Activated T-helper 17 cell treated with anti-CD3 and anti-CD28 coated beads, Interleukin-2, amount 50 U/mL, for 72 hours (primary cell): ENCODE measurements at regions not wholly inside any gene's neighbourhood (a gene's known extent, or its start where the extent isn't known, plus 50 kb on each side); places are given as distances from the start of the nearest gene placed in this dataset.

ENCODE experiments used
- ATAC-seq: fragments of 150-1000 bp; cut with Tn5 transposase; replicated peaks from 2 replicates; pipeline ENCODE4 v1.10.0; 2021; ENCODE audit warnings: mild to moderate bottlenecking, moderate library complexity
- H3K27ac Mint-ChIP-seq: one replicate; pipeline ENCODE4 v1.8.0; 2022; ENCODE audit warnings: mixed read lengths
- H3K27me3 Mint-ChIP-seq: one replicate; pipeline ENCODE4 v1.8.0; 2022; ENCODE audit warnings: mixed read lengths
- H3K36me3 Mint-ChIP-seq: one replicate; pipeline ENCODE4 v1.8.0; 2022; ENCODE audit warnings: low read depth, mild to moderate bottlenecking, mixed read lengths
- H3K4me1 Mint-ChIP-seq: one replicate; pipeline ENCODE4 v1.8.0; 2022; ENCODE audit warnings: mixed read lengths
- H3K4me3 Mint-ChIP-seq: one replicate; pipeline ENCODE4 v1.8.0; 2022; ENCODE audit warnings: mild to moderate bottlenecking, mixed read lengths
- H3K9me3 Mint-ChIP-seq: one replicate; pipeline ENCODE4 v1.8.0; 2022; ENCODE audit warnings: mixed read lengths

DNA sequence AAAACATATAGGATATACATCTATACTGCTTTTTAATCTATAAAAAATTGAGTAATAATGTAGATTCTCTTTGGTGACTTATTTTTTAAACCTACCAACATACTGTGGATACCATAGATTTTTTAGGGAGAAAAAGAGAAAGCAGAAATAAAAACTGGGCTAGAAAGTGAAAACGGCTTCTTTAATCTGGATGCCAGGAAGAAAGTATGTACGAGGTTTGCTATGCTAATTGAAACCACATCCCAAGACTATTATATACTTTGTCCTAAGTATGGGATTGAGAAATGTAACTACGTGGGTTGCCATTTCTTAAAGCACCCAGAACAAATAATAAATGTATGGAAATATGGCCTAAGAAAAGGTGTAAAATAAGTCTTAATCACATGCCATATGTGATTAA is 129.0 kb upstream of the NFE2L3 start:
- Mint-ChIP-seq H3K4me1 (no peaks in the 10 kb centered on the region), H3K4me3 (no peak overlapping the region), H3K27ac (no peak overlapping the region), H3K9me3 (no peaks in the 10 kb centered on the region), H3K27me3 (peaks cover 10% of the 10 kb centered on the region), H3K36me3 (no peaks in the 10 kb centered on the region)
- ATAC-seq: no peak

GRCh38 chr7:26029911-26030310 is 122.1 kb upstream of the NFE2L3 start:
- no peaks in the 10 kb centered on the region for H3K36me3 Mint-ChIP-seq
- H3K27me3 Mint-ChIP-seq: peaks cover 15% of the 10 kb centered on the region
- no peaks in the 10 kb centered on the region for H3K9me3 Mint-ChIP-seq
- H3K27ac Mint-ChIP-seq: no peak overlapping the region
- H3K4me3 Mint-ChIP-seq: no peak overlapping the region
- no peak for ATAC-seq
- no peaks in the 10 kb centered on the region for H3K4me1 Mint-ChIP-seq

- Mint-ChIP-seq H3K36me3 (no peaks in the 10 kb centered on the region), H3K4me3 (no peak overlapping the region), H3K27me3 (peaks cover 37% of the 10 kb centered on the region), H3K4me1 (no peaks in the 10 kb centered on the region), H3K27ac (no peak overlapping the region), H3K9me3 (no peaks in the 10 kb centered on the region)
- ATAC-seq: peak; percentile 78
Observed at GRCh38 chr7:26034391-26034790, 117.6 kb upstream of the NFE2L3 start.

- Mint-ChIP-seq H3K9me3 (no peaks in the 10 kb centered on the region), H3K27me3 (peaks cover 45% of the 10 kb centered on the region), H3K4me3 (no peak overlapping the region), H3K27ac (no peak overlapping the region), H3K4me1 (no peaks in the 10 kb centered on the region), H3K36me3 (no peaks in the 10 kb centered on the region)
- no peak for ATAC-seq
Observed at GRCh38 chr7:26035552-26035951, 116.4 kb upstream of the NFE2L3 start.

GRCh38 chr7:26036092-26036491 is 115.9 kb upstream of the NFE2L3 start:
- Mint-ChIP-seq H3K9me3 (no peaks in the 10 kb centered on the region), H3K36me3 (no peaks in the 10 kb centered on the region), H3K27me3 (peaks cover 40% of the 10 kb centered on the region), H3K4me1 (no peaks in the 10 kb centered on the region), H3K4me3 (no peak overlapping the region), H3K27ac (no peak overlapping the region)
- ATAC-seq: no peak

GRCh38 chr7:26038201-26038990 is 113.6 kb upstream of the NFE2L3 start:
- Mint-ChIP-seq H3K27me3 (peaks cover 31% of the 10 kb centered on the region), H3K4me3 (no peak overlapping the region), H3K36me3 (no peaks in the 10 kb centered on the region), H3K4me1 (no peaks in the 10 kb centered on the region), H3K27ac (no peak overlapping the region), H3K9me3 (no peaks in the 10 kb centered on the region)
- no peak for ATAC-seq

DNA sequence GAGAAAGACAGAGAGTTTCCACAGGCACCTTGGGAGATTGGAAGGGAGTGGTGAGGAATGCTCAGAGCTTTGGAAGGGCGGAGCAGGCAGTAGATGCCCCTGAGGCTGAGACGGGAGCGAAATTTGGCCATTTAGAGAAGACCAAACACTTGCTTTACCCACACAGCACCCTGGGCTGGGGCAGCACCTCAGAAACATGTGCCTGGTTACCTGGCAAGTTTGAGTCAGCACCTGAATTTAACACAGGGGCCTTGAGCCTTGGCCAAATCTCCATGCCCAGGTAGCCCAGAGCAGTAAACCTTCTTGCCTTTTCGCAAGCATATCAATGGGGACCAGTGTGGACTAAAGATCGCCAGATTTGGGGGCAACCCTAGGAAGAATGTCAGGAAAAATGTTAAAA is 111.9 kb upstream of the NFE2L3 start:
- H3K27me3 Mint-ChIP-seq: peaks cover 42% of the 10 kb centered on the region
- H3K27ac Mint-ChIP-seq: no peak overlapping the region
- no peaks in the 10 kb centered on the region for H3K36me3 Mint-ChIP-seq
- no peak overlapping the region for H3K4me3 Mint-ChIP-seq
- no peaks in the 10 kb centered on the region for H3K9me3 Mint-ChIP-seq
- no peaks in the 10 kb centered on the region for H3K4me1 Mint-ChIP-seq
- no peak for ATAC-seq

DNA sequence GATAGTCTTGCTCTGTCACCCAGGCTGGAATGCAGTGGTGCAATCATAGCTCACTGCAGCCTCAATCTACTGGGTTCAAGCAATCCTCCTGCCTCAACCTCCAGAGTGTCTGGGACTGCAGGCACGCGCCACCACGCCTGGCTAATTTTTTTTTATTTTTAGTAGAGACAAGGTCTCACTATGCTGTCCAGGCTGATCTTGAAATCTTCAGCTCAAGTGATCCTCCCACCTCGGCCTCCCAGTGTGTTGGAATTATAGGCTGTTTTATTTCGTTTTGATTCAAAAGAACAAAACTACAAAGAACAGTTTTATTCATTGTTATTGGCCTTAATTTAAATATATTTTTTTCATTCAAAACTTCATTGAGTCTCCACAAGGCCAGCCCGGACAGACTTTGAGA is 109.8 kb upstream of the NFE2L3 start:
- no peaks in the 10 kb centered on the region for H3K9me3 Mint-ChIP-seq
- no peaks in the 10 kb centered on the region for H3K4me1 Mint-ChIP-seq
- no peak for ATAC-seq
- peaks cover 36% of the 10 kb centered on the region for H3K27me3 Mint-ChIP-seq
- H3K4me3 Mint-ChIP-seq: no peak overlapping the region
- H3K27ac Mint-ChIP-seq: no peak overlapping the region
- no peaks in the 10 kb centered on the region for H3K36me3 Mint-ChIP-seq

- Mint-ChIP-seq H3K27me3 (peaks cover 25% of the 10 kb centered on the region), H3K4me1 (no peaks in the 10 kb centered on the region), H3K9me3 (no peaks in the 10 kb centered on the region), H3K4me3 (no peak overlapping the region), H3K27ac (no peak overlapping the region), H3K36me3 (no peaks in the 10 kb centered on the region)
- no peak for ATAC-seq
Observed at GRCh38 chr7:26043801-26044200, 108.2 kb upstream of the NFE2L3 start.

DNA sequence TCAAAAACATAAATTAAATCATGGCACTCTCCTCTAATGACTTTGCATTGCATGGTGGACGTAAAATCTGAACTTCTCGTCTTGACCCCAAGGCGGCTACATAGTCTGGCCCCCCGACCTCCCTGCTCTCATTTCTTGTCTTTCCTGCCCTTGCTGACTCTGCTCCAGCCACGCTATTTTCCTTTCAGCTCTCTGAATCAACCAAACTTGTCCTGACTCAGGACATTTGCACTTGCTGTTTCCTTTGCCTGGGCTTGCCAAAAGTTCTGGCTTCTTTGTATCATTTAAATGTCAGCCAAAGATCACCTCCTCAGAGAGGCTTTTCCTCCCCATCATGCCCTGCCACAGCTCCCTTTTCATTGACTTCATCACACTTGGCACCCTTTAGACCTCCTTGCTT is 107.7 kb upstream of the NFE2L3 start:
- peaks cover 23% of the 10 kb centered on the region for H3K27me3 Mint-ChIP-seq
- no peak for ATAC-seq
- H3K36me3 Mint-ChIP-seq: no peaks in the 10 kb centered on the region
- H3K4me3 Mint-ChIP-seq: no peak overlapping the region
- H3K9me3 Mint-ChIP-seq: no peaks in the 10 kb centered on the region
- H3K27ac Mint-ChIP-seq: no peak overlapping the region
- H3K4me1 Mint-ChIP-seq: no peaks in the 10 kb centered on the region

- H3K36me3 Mint-ChIP-seq: no peaks in the 10 kb centered on the region
- H3K4me1 Mint-ChIP-seq: no peaks in the 10 kb centered on the region
- no peaks in the 10 kb centered on the region for H3K9me3 Mint-ChIP-seq
- H3K4me3 Mint-ChIP-seq: no peak overlapping the region
- H3K27ac Mint-ChIP-seq: no peak overlapping the region
- ATAC-seq: no peak
- peaks cover 26% of the 10 kb centered on the region for H3K27me3 Mint-ChIP-seq
Observed at GRCh38 chr7:26046150-26046549, 105.8 kb upstream of the NFE2L3 start.

GRCh38 chr7:26046878-26047277 is 105.1 kb upstream of the NFE2L3 start:
- ATAC-seq: no peak
- Mint-ChIP-seq H3K27ac (no peak overlapping the region), H3K4me3 (no peak overlapping the region), H3K36me3 (no peaks in the 10 kb centered on the region), H3K4me1 (no peaks in the 10 kb centered on the region), H3K9me3 (no peaks in the 10 kb centered on the region), H3K27me3 (peaks cover 31% of the 10 kb centered on the region)

DNA sequence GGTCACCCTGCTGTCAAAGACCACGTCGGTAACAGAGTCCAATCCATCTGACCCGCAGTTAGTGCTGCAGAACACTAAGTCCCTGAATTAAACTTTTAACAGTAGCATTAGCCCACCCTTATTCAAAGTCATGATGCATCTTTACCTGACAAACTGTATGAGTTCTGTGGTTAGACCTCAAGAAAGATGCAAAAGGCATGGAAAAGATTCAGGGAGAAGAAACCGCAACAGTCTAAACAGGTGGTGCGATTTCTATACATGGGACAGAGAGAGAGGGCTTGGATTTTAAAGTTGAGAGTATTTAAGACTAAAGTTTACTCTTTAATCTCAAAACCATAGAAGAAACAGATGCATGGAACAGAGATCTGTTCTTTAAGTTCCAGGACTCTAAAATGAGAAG is 103.3 kb upstream of the NFE2L3 start:
- H3K4me3 Mint-ChIP-seq: no peak overlapping the region
- no peaks in the 10 kb centered on the region for H3K4me1 Mint-ChIP-seq
- no peak for ATAC-seq
- no peaks in the 10 kb centered on the region for H3K9me3 Mint-ChIP-seq
- peaks cover 34% of the 10 kb centered on the region for H3K27me3 Mint-ChIP-seq
- no peaks in the 10 kb centered on the region for H3K36me3 Mint-ChIP-seq
- no peak overlapping the region for H3K27ac Mint-ChIP-seq

DNA sequence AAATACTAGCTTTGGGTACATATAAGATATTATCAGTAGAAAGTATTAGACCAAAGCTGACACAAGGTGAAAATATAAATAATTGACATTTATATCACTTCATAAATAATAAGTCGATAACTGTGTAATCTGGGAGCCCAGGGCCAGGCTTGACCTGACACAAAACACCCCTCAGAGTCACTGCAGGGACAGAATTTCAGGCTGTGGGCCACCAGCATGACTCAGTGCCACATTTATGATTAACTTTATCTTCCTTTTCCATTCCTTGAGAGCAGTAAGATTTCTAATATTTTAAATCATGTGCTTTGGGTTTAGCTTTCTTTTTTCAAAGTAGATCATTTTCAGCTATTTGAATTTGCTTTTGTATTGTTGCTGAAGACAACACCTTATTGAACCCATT is 102.9 kb upstream of the NFE2L3 start:
- H3K9me3 Mint-ChIP-seq: no peaks in the 10 kb centered on the region
- ATAC-seq: no peak
- H3K27ac Mint-ChIP-seq: no peak overlapping the region
- H3K36me3 Mint-ChIP-seq: no peaks in the 10 kb centered on the region
- no peak overlapping the region for H3K4me3 Mint-ChIP-seq
- no peaks in the 10 kb centered on the region for H3K4me1 Mint-ChIP-seq
- H3K27me3 Mint-ChIP-seq: peaks cover 34% of the 10 kb centered on the region

GRCh38 chr7:26051021-26051420 is 101.0 kb upstream of the NFE2L3 start:
- H3K4me3 Mint-ChIP-seq: no peak overlapping the region
- no peaks in the 10 kb centered on the region for H3K4me1 Mint-ChIP-seq
- no peak for ATAC-seq
- peaks cover 43% of the 10 kb centered on the region for H3K27me3 Mint-ChIP-seq
- H3K27ac Mint-ChIP-seq: no peak overlapping the region
- no peaks in the 10 kb centered on the region for H3K9me3 Mint-ChIP-seq
- no peaks in the 10 kb centered on the region for H3K36me3 Mint-ChIP-seq

DNA sequence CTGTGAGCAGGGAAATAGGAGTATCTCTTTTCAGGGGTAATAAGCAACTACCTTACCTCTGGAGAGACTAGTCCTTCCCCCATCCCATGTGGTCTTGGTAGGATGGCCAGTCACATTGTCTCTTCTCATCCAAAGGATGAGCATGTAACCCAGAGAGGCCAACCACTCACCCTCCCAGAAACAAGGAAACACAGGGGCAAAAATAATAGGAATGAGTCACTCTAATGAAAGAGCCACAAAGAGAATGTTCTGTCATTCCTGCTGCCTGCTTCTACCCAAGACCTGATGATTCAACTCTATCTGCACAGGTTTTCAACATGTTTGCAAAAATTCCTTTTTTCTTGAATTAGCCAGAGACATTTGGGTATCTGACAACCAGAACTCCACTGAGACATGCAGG is 99.3 kb upstream of the NFE2L3 start:
- H3K4me3 Mint-ChIP-seq: no peak overlapping the region
- no peaks in the 10 kb centered on the region for H3K9me3 Mint-ChIP-seq
- H3K36me3 Mint-ChIP-seq: no peaks in the 10 kb centered on the region
- peaks cover 45% of the 10 kb centered on the region for H3K27me3 Mint-ChIP-seq
- ATAC-seq: no peak
- no peak overlapping the region for H3K27ac Mint-ChIP-seq
- H3K4me1 Mint-ChIP-seq: no peaks in the 10 kb centered on the region
